Hematopoietic multipotent progenitor cell treated with erythropoietin and hydrocortisone succinate and interleukin-3 and kit ligand, for 15 days (in vitro differentiated cells): ENCODE measurements at regions not wholly inside any gene's neighbourhood (a gene's known extent, or its start where the extent isn't known, plus 50 kb on each side); places are given as distances from the start of the nearest gene placed in this dataset.

Experiments
- DNase-seq: peaks from one replicate; pipeline ENCODE4 v3.0.0-alpha.2; 2015; ENCODE audit warnings: low spot score

GRCh38 chr4:59881632-59882031, 1318.5 kb upstream of the ADGRL3 start:
- DNase-seq: no peak

- no peak for DNase-seq
Observed at GRCh38 chr4:59904331-59904730, 1295.8 kb upstream of the ADGRL3 start.

GRCh38 chr4:59920416-59920815, 1279.7 kb upstream of the ADGRL3 start:
- no peak for DNase-seq

DNA sequence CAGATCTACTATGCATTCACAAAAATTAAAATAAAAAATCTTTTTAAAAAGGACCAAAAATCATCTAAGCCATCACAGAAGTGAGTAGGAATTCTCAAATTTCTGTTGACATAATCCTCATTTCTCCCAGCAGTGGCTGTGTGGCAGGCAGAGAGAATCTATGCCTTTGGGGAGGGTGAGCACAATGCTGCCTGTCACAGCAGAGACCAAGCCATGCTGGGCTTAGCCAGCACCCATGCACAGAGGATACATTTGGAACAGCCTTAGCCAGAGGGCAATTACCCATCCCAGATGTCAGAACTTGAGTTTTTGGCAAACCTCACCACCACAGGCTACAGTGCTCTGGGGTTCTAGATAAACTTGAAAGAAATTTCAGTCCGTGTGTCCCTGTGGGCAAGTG, 1274.8 kb upstream of the ADGRL3 start:
- no peak for DNase-seq

DNA sequence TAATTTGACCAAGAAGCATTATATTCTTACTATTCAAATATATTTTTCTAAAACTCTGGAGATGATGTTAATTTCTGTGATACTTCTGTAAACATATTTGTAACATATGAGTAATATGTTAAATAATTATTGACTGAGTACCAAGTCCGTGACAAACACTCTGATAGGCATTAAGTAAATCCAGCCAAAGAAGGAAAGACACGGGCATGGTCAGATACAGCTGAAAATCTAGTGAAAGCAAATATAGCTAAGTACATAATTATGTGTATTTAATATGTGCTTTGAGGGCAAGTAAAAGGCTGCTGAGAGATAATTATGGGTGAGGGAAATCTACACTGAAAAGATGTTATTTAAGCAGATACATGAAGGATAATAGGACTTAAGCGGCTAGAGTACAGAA, 1263.6 kb upstream of the ADGRL3 start:
- DNase-seq: no peak

- no peak for DNase-seq
Observed at GRCh38 chr4:59938166-59938565, 1262.0 kb upstream of the ADGRL3 start.

GRCh38 chr4:59945277-59945676, 1254.8 kb upstream of the ADGRL3 start:
- DNase-seq: no peak

- DNase-seq: no peak
Observed at GRCh38 chr4:59945716-59946115, 1254.4 kb upstream of the ADGRL3 start.

DNA sequence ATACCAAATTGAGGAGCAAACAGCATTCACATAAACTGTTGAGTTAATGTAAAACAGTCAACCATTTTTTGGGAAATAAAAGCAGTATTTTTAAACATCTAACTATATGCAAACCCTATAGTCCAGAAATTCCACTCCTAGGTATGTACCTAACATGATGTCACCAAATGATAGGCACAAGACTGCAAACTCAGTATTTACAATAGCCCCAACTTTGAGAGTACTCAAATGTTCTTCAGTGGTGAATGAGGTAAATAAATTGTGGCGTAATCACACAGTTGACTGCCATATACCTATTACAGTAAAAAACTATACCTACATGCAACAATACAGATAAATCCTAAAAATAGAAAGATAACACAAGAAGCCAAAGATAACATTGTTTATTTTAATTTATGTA, 1243.8 kb upstream of the ADGRL3 start:
- no peak for DNase-seq

DNA sequence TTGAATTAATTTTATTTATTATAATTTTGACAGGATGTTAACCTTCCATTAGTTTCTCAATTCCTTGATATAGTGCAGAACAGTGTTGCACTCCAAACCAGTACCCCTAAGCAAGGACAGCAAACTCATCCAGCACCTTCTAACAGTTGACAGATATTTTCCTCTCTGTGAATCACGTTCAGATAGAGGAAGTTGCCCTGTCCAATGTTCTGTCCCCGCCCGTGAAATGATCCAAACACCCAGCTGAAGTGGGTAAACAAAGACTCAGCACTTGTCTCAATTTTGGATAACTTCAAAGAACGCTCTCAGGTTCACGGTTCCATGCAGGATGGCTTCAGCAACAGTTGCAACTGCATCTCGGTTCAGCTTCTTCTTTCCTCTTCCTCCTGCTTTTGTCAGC, 1240.0 kb upstream of the ADGRL3 start:
- no peak for DNase-seq

- DNase-seq: no peak
Observed at GRCh38 chr4:59966758-59967157, 1233.4 kb upstream of the ADGRL3 start.

DNA sequence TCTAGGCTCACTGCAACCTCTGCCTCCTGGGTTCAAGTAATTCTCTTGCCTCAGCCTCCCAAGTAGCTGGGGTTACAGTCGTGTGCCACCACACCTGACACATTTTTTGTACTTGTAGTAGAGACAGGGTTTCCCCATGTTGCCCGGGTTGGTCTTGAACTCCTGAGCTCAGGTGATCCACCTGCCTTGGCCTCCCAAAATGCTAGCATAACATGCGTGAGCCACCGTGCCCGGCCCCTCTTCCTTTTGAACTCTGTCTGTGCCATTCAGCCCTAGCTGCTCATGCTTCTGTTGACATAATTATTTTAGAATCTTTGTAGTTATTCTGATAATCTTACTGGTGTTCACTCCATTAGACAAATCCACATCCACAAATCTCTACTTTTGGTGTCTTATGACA, 1231.3 kb upstream of the ADGRL3 start:
- DNase-seq: no peak

- DNase-seq: no peak
Observed at GRCh38 chr4:59969909-59970308, 1230.2 kb upstream of the ADGRL3 start.

DNA sequence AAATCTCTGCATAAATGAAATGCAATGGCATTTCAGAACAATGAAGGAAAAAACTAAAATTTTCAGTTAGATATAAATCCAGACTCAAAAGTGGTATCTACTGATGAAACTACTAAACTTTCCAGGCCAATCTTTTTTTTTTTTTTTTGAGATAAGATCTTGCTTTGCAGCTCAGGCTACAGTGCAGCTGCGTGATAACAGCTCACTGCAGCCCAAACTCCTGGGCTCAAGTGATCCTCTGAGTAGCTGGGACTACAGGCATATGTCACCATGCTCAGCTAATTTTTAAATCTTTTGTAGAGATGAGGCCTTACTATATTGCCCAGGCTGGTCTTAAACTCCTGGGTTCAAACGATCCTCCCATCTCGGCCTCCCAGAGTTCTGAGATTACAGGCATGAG, 1228.2 kb upstream of the ADGRL3 start:
- DNase-seq: no peak

- no peak for DNase-seq
Observed at GRCh38 chr4:59973492-59973891, 1226.6 kb upstream of the ADGRL3 start.

DNA sequence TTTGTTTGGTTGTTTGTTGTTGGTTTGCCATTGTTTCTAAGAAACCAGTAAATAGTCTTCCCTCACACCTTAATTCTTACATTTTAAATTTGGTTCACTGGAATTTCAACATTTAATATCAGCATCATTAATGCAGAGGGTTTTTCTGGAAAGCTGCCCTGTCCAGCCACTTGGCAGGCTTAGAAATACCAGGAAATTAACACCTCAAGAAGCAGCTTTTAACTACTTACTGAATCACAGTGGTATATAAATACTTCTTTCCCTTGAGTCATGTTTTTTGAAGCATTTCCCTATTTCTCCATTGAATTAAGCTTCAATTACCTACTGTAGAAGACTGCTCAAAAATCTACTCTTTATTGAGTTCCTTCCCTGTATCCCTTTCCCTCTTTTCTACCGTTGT, 1221.1 kb upstream of the ADGRL3 start:
- DNase-seq: no peak

DNA sequence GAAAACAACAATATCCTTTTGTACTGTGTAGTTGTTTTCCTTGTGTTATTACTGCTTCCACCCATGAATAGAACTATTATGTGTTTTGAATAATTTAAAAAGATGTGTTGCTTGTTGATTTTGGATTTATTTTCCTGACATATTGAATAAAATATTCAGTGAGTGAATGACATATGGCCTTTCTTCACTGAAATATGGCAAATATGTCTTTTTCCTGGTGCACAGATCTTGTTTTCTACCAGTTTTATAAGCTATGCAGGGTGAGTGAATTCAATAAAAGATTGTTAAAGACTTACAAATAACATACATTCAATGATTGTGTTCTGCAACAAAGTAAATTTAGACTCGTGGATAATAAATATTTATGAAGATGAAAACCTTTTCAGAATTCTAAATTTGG, 1216.3 kb upstream of the ADGRL3 start:
- no peak for DNase-seq

- no peak for DNase-seq
Observed at GRCh38 chr4:59987289-59987688, 1212.8 kb upstream of the ADGRL3 start.

DNA sequence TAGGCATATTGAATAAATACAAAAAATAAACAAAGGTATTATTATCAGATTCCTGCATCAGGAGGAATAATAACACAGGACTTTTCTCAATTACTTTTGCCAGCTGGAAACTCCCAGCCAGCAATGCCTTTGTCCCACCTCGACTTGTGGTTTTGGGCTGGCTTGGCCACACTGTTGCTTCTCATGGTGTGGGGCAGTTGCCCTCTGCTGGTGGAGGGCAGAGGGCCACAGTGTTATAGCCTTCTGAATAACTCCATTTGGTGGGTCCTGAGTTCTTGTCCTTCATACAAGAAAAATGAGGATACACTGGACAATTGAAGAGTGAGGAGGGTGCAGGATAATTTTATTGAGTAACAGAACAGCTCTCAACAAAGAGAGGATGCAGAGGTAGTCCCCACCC, 1206.0 kb upstream of the ADGRL3 start:
- no peak for DNase-seq

DNA sequence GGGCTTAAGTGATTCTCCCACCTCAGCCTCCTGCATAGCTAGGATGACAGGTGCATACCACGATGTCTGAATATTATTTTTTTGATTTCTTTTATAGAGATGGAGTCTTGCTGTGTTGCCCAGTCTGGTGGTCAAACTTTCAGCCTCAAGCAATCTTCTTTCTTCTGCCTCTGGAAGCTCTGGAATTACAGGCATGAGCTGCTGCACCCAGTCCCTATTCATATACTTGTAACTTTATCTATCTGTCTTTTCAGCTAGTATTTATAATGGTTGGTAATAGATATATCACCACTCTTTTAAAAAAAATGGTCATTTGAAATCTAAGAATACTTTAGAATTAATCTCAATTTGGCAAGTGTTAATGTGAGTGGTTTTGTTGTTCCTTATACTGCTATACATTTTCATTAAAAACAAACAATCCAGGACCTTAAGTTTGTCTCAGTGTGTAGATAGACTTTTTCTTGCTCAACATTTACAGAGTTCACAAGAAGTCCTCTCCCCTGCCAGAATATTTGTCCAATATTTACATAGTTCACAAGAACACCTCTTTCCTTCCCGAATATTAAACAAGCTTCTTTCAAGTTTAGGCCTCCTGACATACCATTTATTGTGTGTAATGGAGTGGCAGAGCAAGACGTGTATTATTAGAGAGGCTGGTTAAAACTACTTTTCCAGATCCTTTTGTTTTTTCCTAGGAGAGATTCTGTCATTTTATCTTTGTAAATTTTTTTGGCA, 1197.4 kb upstream of the ADGRL3 start:
- no peak for DNase-seq

DNA sequence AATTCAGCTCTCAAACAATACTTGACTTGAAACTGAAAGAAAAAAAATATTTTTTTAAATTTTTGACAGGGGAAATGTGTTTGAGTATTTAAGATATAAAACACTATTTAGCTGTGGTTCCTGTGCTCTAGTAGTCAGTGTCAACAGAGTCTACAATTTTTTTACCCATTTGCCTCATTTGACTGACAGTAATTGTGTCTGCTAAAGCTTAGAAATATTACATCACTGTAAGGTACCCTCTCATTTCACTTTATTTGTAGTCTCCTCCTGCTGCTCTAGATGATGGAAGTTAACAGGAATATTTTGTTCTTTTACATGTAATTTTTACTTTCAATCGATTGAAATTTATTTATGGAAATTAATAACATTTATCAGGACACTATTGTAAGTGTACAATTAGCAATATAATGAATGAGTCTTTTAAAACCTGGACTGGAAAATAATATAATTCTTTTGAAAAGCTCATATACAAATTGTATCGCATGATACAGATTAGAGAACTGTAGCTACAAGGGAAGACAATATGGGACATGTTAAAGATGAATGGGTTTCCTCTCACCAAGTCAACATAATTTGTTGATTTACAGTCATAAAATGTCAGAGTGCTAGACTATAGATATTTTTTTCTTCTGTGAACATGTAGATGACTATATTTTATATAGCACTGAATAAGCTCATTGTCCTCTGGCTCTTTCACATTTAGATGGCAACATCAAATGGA, 1186.5 kb upstream of the ADGRL3 start:
- no peak for DNase-seq

DNA sequence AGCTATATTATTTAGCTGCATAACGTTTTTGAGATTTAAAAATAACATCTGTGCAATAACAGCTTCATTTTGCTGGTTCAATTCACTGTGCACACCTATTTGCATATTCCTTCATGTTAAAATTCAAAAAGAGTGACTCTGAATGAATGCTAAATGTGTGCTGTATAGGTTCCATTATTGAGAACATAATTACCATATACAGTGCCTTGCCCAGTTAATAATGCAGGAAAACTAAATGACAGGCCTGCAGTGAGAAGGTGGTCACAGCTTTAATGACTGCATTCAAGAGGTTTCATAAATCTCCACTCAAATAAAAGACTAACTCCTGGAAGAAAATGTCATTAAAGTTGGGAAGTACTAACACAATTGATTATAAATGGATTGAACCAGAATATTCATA, 1183.2 kb upstream of the ADGRL3 start:
- no peak for DNase-seq

- DNase-seq: no peak
Observed at GRCh38 chr4:60019180-60019579, 1180.9 kb upstream of the ADGRL3 start.

- DNase-seq: no peak
Observed at GRCh38 chr4:60019946-60020345, 1180.2 kb upstream of the ADGRL3 start.
